HEK293T (cell line): ENCODE measurements at regions not wholly inside any gene's neighbourhood (a gene's known extent, or its start where the extent isn't known, plus 50 kb on each side); places are given as distances from the start of the nearest gene placed in this dataset.

Experiments
- BHLHE40 ChIP-seq: fragments of 450-650 bp; IDR thresholded peaks from 2 replicates; pipeline ENCODE4 v1.6.1; 2016; ENCODE audit warnings: mild to moderate bottlenecking, moderate library complexity, borderline replicate concordance
- ELF4 ChIP-seq: fragments of 450-650 bp; IDR thresholded peaks from 2 replicates; pipeline ENCODE4 v1.6.1; 2017; ENCODE audit warnings: antibody characterized with exemption
- FOXK2 ChIP-seq: fragments of 450-650 bp; IDR thresholded peaks from 2 replicates; pipeline ENCODE4 v1.6.1; 2016; ENCODE audit warnings: mild to moderate bottlenecking
- NFRKB ChIP-seq: fragments of 450-650 bp; IDR thresholded peaks from 2 replicates; pipeline ENCODE4 v1.6.1; 2016; ENCODE audit warnings: mild to moderate bottlenecking, moderate library complexity
- SP1 ChIP-seq: fragments of 450-650 bp; IDR thresholded peaks from 2 replicates; pipeline ENCODE4 v1.6.1; 2017
- SUZ12 ChIP-seq: fragments of 450-650 bp; IDR thresholded peaks from 2 replicates; pipeline ENCODE4 v1.6.1; 2016; ENCODE audit warnings: mild to moderate bottlenecking

DNA sequence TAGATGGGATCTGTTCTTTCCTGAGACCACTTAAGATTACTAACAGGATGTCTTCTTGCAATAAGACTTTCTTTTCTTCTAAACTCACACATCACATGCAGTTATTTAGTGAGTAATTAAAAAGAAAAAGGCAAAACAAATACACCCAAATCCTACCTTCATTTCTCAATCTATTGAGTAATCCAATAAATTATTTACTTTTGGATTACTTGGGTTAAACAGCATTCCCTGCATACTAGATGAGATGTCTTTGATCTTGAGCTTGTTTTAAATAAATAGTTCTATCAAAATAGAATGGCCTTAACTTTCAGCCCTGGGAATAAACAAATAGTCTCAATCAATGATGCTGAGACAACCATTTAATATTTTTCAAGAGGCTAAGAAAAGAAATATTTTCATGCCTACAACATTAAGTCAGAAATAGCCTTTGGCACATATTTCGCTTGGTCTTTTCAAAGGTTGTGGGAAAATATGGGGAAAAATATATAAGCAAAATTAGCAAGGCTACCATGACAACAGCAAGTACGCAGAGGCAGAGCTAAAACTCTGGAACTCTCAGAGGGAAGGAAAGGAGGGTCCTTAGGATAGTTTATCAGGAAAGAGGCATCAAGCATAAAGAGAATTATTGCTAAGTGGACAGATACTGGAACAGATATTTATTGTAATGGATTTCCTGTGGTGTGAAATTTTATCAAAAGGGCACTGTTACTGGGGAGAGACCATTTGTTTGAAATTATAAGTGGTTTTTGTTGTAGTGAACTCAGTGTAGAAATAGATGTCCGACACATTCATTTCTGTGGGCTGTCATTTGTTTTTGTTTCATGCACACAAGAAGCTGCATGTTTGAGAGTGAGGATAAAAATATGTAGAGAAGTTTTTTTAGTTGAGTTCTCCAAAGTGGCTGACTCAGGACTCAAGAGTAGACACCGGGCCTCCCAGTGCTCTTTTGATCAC, 70.2 kb upstream of the CDH6 start:
- TF ChIP-seq ELF4 (no peak), SUZ12 (no peak), SP1 (no peak), FOXK2 (no peak), BHLHE40 (no peak), NFRKB (no peak)
